Stimulated activated naive CD8-positive, alpha-beta T cell treated with anti-CD3 and anti-CD28 coated beads, Interleukin-15, Interleukin-2, amounts not matched to agents 100 ng/mL and 50 ng/mL, for 24 hours (primary cell): ENCODE measurements at regions not wholly inside any gene's neighbourhood (a gene's known extent, or its start where the extent isn't known, plus 50 kb on each side); places are given as distances from the start of the nearest gene placed in this dataset.

Source experiments
- H3K27ac Mint-ChIP-seq: one replicate; pipeline ENCODE4 v1.8.0; 2021; ENCODE audit warnings: mild to moderate bottlenecking, mixed read lengths
- H3K27me3 Mint-ChIP-seq: one replicate; pipeline ENCODE4 v1.8.0; 2021; ENCODE audit warnings: mixed read lengths
- H3K36me3 Mint-ChIP-seq: one replicate; pipeline ENCODE4 v1.8.0; 2021; ENCODE audit warnings: low read depth, mixed read lengths
- H3K4me1 Mint-ChIP-seq: one replicate; pipeline ENCODE4 v1.8.0; 2021; ENCODE audit warnings: low read depth, mixed read lengths
- H3K4me3 Mint-ChIP-seq: one replicate; pipeline ENCODE4 v1.8.0; 2021; ENCODE audit warnings: mild to moderate bottlenecking, mixed read lengths
- H3K9me3 Mint-ChIP-seq: one replicate; pipeline ENCODE4 v1.8.0; 2021; ENCODE audit warnings: mixed read lengths

DNA sequence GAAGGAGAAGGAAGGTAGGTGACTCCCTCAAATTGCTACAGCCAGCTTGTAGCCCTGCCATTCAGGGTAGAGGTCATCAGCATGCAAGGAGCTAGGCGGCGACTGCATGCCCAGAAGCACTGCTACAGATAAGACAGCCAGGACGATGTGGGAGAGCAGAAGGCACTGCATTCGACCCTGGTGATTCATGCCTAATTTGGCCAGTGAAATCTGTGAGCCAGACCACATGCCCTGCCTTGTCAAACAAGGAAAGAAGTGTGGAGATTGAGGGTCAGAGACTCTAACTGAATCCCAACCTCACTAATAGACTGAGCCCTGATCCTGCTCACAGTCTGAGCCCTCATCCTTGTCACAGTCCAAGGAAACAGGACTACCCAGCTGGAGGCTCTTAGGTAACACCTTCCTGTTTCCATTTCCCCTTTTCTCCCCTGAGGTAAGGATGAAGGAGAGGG, 86.6 kb downstream of the LINGO1 start:
- Mint-ChIP-seq H3K4me3 (no peak overlapping the region), H3K27me3 (no peaks in the 10 kb centered on the region), H3K9me3 (no peaks in the 10 kb centered on the region), H3K36me3 (no peaks in the 10 kb centered on the region), H3K27ac (no peak overlapping the region), H3K4me1 (peaks cover 4% of the 10 kb centered on the region)

DNA sequence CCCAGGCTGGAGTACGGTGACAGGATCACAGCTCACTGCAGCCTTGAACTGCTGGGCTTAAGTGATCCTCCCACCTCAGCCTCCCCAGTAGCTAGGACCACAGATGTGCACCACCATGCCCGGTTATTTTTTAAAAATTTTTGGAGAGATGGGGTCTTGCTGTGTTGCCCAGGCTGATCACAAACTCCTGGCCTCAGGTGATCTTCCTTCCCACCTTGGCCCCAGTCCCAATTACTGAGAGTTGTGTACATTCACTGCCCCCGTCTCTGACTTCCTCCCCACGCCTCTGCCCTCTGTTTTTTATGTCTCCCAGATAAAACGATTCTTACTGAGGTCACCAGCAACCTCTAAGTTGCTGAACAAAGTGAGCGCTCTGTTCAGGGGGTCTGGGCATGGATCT, 87.7 kb downstream of the LINGO1 start:
- Mint-ChIP-seq H3K4me3 (no peak overlapping the region), H3K36me3 (no peaks in the 10 kb centered on the region), H3K27me3 (no peaks in the 10 kb centered on the region), H3K9me3 (no peaks in the 10 kb centered on the region), H3K27ac (no peak overlapping the region), H3K4me1 (peaks cover 4% of the 10 kb centered on the region)

DNA sequence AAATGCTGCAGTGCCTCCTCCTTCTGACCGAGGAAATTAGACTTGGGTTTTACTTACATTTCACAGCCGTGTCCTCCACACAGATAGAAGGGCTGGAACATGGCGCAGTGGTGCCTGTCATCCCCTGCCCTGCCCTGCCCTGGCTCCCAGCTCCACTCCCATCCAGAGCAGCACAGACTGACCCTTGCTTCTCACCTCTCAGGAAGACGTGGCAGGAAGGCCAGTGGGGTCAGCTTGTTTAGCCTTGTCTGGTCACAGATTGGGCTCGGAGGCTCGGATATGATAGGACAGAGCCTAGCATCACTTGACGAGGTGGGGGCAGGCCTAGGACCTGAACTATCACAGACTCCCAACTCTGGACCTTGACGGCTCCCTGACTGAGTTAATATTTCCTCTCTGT, 88.5 kb downstream of the LINGO1 start:
- H3K4me3 Mint-ChIP-seq: peak overlapping the region; percentile 76
- H3K36me3 Mint-ChIP-seq: no peaks in the 10 kb centered on the region
- no peaks in the 10 kb centered on the region for H3K27me3 Mint-ChIP-seq
- H3K4me1 Mint-ChIP-seq: peaks cover 4% of the 10 kb centered on the region
- no peaks in the 10 kb centered on the region for H3K9me3 Mint-ChIP-seq
- peak overlapping the region; percentile 70 for H3K27ac Mint-ChIP-seq

DNA sequence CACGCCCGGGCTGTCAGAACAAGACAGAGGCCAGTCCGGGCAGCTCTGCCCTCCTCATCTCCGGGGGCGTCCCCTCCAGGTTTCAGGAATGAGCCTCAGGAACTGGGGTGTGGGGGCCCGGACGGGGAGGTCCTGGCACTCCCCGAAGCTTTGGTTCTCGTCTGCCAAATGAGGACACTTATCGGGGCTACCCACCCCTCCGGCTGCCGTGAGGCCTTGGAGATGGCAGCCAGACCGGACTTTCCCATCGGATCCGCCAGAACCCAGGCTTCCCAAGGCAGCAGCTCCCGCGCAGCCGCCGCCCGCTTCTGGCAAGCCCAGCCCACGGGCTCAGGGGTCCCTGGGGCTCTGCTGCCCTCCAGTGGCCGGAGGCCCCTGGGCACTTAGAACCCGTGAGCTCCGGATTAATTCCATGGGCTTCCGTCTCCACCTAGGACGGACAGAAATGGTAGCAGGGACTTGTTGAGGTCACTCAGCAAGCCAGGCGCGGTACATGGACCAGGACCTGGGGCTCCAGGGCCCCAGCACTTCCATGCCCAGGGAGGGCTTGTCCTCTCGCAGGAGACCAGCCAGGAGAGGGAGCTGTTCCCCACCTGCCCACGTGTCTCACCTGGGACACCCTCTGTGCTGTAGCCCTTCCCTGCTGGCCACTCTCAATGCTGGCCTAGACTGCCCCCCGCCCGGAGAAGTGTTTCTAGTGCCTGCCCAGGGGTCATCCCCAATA, 89.4 kb downstream of the LINGO1 start:
- Mint-ChIP-seq H3K4me3 (peak overlapping the region; percentile 76), H3K4me1 (peaks cover 7% of the 10 kb centered on the region), H3K36me3 (no peaks in the 10 kb centered on the region), H3K9me3 (no peaks in the 10 kb centered on the region), H3K27ac (peak overlapping the region; percentile 70), H3K27me3 (no peaks in the 10 kb centered on the region)

DNA sequence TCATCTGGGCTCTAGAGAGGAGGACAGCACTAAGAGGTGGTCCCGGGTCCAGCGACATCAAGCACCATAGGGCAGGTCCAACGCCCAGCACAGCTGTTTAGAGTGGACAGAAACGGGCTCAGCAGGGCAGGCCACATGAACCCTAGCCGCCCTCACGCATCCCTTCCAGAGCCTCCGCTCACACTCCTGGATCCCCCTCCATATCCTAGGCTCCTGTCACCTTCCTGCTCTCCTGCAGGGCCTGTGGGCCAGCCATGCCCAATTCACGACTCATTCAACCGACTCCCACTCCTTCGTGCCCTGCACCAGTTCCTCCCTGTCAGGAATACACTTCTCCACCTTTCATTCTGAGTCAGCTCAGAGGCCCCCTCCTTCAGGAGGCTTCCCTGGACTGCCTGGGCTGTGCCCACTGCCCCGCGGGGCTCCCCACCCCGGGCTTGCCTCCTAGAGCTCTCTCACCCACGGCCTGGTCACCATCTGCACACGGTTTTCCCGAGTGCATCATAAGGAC, 90.2 kb downstream of the LINGO1 start:
- Mint-ChIP-seq H3K4me3 (peak overlapping the region; percentile 76), H3K9me3 (no peaks in the 10 kb centered on the region), H3K27ac (peak overlapping the region; percentile 26), H3K27me3 (no peaks in the 10 kb centered on the region), H3K4me1 (peaks cover 7% of the 10 kb centered on the region), H3K36me3 (no peaks in the 10 kb centered on the region)

DNA sequence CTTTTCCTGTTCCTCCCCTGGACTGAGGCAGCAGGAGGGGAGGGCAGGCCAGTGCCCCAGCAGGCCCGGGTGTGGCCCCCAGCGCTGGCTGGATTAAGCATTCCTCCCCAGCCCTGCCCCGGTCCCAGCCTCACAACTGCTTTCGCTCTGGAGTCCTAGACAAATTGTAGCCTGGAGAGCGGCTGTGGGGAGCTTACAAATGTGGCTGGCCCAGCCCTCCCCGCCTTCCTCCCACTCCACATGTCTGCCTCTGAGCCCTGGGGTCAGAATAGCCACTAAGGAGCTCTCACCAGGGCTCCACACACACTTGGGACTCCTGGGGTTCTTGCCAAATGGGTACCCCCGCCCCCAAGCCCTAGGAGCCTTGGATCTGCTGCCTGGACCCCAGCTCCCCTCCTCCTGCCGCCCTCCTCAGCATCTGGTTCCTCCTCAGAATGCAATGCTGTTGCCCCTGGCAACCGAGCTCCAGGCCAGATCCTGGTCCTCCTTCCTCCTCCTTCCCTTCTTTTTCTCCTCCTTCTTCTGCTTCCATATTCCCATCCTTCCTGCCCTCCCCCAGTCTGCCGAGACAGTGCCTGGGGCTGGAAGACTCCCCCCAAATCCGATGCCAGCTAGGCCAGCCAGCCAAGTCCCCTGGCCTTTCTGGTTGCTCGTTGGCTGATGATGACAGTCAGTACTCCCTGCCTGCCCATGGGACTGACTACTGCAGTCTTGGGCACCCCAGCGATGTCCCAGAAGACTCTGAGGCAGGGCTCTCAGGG, 91.1 kb downstream of the LINGO1 start:
- Mint-ChIP-seq H3K4me3 (no peak overlapping the region), H3K27ac (no peak overlapping the region), H3K27me3 (no peaks in the 10 kb centered on the region), H3K36me3 (no peaks in the 10 kb centered on the region), H3K4me1 (peaks cover 7% of the 10 kb centered on the region), H3K9me3 (no peaks in the 10 kb centered on the region)

DNA sequence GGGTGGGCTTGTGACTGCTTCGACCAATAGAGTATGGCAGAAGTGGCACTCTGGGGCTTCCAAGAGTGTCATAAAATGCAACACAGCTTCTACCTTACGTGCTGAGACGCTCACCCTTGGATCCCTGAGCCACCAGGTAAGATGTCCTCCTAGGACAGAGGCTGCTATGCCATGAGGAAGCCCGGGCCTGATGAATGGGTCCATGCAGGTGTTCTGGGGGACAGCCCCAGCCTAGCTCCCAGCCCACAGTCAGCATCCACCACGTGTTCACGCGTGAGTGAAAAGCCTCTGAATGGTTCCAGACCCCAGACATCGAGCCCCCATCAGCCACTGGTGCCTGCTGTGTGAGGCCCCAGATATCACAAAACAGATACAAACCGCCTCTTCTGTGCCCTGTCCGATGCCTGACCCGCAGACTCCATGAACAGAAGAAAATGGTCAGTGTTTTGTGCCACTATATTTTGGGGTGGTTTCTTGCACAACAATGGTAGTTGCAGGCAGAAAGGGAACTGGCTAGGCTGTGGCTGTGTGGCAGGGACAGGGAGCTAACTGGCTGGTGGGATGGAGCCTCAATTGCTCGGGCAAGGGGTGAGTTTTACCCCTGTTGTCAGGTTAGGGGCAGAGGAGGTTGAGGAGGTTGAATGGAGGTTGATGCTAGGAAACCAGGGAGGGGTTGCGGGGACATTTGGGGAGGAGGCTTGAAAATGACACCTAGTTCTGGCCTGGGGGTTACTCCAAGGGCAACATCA, 92.2 kb downstream of the LINGO1 start:
- Mint-ChIP-seq H3K36me3 (no peaks in the 10 kb centered on the region), H3K27ac (no peak overlapping the region)

DNA sequence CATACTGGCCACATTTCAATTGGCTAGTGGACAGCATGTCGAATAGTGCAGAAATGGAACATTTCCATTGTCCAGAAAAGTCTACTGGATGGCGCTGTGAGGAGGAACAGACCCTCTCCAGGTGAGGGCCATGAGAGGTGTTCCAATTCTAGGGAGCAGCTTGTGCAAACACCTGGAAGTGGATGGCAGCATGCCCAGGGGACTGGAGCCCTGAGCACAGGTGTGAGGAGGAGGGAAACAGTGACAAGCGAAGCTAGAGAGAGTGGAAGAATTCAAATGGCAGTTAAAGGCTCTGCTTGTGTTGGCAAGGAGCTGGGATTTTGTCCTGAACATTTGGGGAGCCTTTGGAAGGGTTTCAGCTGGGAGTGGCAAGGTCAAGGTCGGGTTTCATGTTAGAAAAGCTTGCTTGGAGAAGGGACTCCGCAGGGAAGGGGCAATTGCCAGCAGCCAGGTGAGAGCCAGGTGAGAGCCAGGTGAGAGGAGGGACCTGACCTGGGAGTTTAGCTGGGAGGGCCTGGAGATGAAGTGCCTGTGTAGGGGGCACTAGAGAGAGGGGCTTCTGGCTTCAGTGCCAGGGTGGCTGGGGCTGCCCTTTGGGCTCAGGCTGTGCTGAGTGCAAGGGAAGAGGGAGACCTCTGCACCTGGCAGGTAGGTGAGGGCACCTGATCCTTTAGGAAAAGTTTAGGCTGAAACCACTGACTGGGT, 93.8 kb downstream of the LINGO1 start:
- Mint-ChIP-seq H3K4me1 (peaks cover 7% of the 10 kb centered on the region), H3K9me3 (no peaks in the 10 kb centered on the region), H3K36me3 (no peaks in the 10 kb centered on the region)

More for the DNA sequence above, 92.2 kb downstream of the LINGO1 start:
- Mint-ChIP-seq H3K4me3 (no peak overlapping the region), H3K9me3 (no peaks in the 10 kb centered on the region), H3K4me1 (peaks cover 7% of the 10 kb centered on the region), H3K27me3 (no peaks in the 10 kb centered on the region)

DNA sequence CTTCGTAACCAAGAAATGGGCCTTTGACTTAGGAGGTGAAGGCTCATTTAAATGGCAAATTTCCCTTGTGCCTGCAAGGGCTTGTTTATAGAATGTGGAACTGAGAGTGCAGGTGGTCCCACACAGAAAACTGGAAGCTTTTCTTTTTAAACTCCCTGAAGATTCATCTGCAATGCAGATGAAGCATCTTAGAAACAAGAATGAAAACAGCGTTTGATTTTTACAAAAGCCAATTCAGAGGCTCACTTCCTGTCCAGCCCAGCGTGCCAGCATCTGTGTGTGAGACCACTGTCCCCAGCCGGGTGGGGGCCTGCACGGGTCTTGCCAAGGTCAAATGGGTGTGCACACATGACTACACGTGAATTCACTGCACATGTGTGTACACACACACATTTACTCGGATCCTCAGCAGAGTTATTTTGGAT, 94.7 kb downstream of the LINGO1 start:
- peaks cover 3% of the 10 kb centered on the region for H3K4me1 Mint-ChIP-seq
- H3K27me3 Mint-ChIP-seq: no peaks in the 10 kb centered on the region
- no peak overlapping the region for H3K27ac Mint-ChIP-seq
- no peak overlapping the region for H3K4me3 Mint-ChIP-seq
- no peaks in the 10 kb centered on the region for H3K36me3 Mint-ChIP-seq
- no peaks in the 10 kb centered on the region for H3K9me3 Mint-ChIP-seq

More for the DNA sequence above, 93.8 kb downstream of the LINGO1 start:
- Mint-ChIP-seq H3K27ac (no peak overlapping the region), H3K27me3 (no peaks in the 10 kb centered on the region), H3K4me3 (no peak overlapping the region)

DNA sequence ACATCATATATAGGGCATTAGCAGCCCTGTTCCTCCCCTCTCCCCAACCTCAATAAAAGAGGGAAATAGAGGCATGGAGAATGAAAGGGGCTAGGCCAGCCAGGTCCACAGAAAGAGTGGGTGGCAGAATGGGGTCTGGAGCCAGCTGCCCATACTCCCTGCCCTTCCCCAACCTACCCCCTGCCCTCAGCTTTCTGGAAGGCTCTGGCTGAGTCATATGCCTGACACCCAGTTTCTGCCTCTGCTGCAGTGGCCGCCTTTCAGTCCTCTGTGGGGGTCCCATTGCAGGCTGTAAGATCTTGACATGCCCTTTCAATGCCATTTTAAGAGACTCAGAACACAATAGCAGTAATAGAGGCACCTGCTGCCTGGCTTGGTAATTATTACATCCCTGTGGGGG, 95.7 kb downstream of the LINGO1 start:
- no peak overlapping the region for H3K4me3 Mint-ChIP-seq
- peaks cover 3% of the 10 kb centered on the region for H3K4me1 Mint-ChIP-seq
- H3K9me3 Mint-ChIP-seq: no peaks in the 10 kb centered on the region
- no peaks in the 10 kb centered on the region for H3K36me3 Mint-ChIP-seq
- no peaks in the 10 kb centered on the region for H3K27me3 Mint-ChIP-seq
- H3K27ac Mint-ChIP-seq: no peak overlapping the region

DNA sequence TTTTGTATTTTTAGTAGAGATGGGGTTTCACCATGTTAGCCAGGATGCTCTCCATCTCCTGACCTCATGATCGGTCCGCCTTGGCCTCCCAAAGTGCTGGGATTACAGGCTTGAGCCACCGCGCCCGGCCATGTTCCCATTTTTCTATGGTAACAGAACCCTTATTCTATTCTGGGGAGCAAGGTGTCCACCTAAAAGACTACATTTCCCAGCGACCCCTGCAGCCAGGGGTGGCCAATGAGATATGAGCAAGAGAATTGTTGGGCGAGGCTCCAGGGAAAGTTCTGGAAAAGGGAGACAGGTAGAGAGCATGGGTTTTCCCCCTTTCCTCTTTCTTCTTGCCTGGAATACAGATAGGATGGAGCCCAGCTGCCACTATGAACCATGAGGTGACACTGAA, 96.9 kb downstream of the LINGO1 start:
- H3K36me3 Mint-ChIP-seq: no peaks in the 10 kb centered on the region
- H3K27ac Mint-ChIP-seq: no peak overlapping the region
- H3K4me3 Mint-ChIP-seq: no peak overlapping the region
- peaks cover 3% of the 10 kb centered on the region for H3K4me1 Mint-ChIP-seq
- no peaks in the 10 kb centered on the region for H3K9me3 Mint-ChIP-seq
- H3K27me3 Mint-ChIP-seq: no peaks in the 10 kb centered on the region
